SIG-M5 treated with dmso at 0.1 percent for 504 hours (cell line): ENCODE measurements at regions not wholly inside any gene's neighbourhood (a gene's known extent, or its start where the extent isn't known, plus 50 kb on each side); places are given as distances from the start of the nearest gene placed in this dataset.
A peak's percentile ranks its signal among the peaks of the same experiment; 100 is the strongest.

Source experiments
- DNase-seq: peaks from one replicate; lab custom pipeline; 2025; ENCODE audit not compliant: unreplicated experiment; lab: John Stamatoyannopoulos, UW

DNA sequence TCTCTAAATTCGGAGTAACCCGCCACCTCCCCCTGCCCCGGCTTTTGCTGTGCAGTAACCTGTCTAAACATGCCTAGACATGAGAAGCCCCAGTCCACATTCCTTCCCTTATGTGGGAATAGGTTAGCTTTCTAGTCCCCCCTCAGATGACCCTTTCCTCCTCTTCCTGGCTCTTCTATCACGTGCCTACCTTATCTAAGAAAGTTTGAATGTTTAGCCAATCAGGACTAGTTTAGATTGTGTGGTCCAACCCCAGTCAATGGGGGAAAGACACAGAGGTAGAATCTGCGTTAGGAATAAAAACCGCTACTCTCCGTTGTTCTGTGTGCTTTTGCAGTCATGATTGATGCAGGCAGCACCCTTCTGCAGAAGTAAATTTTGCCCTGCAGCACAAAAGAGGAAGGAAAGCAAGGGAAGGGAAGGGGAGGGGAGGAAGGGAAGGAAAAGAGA is 69.0 kb upstream of the CD93 start:
- DNase-seq: peak; percentile 88

DNA sequence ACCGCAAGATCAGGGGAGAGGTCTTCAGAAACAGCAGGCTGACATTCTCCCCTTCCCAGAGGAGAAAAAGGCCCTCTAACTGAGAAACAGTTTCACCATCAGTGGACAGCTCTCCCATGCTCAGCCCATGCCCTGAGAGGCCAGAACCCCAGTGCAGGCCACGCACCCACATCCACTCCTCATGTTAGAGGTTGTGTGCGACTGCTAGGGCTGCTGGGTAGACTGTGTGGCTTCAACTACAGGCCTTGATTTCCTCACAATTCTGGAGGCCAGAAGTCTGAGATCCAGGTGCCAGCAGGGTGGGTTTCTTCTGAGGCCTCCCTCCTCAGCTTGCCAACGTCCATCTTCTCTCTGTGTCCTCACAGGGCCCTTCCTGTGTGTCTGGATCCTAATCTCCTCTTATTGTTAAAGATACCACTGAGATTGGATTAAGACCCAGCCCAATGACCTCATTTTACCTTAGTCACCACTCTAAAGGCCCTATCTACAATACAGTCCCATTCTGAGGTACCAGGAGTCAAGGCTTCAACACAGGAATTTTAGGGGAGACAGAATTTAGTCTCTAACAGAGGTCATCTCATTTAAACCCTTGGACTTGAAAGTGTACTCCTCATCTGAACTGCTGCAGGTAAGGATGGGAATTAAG is 67.7 kb upstream of the CD93 start:
- DNase-seq: no peak

DNA sequence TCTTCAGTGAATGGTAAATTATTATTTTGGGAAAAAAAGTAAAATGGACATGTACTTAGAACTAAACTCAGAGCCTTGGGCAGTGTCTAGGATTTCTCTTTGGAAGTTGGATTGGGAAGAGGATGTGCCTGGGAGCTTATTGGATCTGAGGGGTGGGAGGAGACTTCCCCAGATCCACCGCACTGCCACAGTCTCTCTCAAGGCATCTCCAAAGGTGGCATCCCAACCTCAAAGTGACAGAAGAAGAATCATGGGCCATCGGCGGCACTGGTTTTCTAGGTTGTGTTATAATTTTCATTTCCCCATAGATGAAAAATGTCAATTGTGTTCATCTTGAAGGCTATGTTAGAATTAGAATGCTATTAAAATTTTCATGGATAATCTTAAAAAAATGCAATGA is 66.8 kb upstream of the CD93 start:
- DNase-seq: no peak

DNA sequence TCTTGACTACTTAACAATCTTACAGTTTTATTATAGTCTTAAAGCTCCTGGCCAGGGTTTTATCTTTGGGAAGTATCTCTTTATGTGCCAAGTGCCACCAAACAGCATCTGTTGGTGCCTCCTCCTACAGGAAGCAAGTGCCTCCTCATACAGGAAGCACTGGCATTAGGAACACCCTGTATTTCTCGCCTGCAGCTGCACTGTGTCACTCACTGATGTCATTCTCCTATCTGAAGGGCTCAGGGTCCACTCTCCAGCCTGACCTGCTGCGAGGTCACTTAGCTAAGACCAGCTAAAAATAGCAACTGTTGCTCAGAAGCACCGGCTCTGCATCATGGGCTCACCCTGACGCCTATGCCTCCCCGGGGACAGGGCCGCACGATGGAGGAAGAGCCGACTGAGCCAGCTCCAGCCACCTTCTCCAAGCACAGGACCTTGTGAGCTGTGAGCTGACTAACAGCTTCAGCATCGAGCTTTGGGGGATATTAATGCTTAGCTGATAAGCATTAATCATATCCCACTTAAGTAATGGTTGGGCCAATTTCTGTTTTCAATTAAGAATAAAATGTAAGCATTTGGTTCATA is 66.3 kb upstream of the CD93 start:
- no peak for DNase-seq

DNA sequence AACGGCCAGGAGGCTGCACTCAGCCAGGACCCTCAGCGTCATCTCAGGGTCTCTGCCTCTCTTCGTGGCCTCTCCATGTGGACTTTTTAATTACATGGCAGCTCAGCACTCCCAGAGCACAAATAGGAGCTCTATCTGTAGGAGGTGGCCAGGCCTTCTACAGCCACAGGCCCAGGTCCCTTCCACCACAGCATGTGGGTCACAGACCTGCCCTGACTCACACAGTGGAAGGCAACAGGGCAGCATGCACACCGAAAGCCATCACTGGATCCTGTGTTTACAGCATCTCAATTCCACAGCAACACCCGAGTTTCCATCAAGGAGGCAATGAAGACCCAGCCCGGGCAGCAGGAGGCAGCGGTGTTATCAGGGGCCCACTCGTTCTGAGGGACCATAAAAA is 65.8 kb upstream of the CD93 start:
- DNase-seq: no peak

DNA sequence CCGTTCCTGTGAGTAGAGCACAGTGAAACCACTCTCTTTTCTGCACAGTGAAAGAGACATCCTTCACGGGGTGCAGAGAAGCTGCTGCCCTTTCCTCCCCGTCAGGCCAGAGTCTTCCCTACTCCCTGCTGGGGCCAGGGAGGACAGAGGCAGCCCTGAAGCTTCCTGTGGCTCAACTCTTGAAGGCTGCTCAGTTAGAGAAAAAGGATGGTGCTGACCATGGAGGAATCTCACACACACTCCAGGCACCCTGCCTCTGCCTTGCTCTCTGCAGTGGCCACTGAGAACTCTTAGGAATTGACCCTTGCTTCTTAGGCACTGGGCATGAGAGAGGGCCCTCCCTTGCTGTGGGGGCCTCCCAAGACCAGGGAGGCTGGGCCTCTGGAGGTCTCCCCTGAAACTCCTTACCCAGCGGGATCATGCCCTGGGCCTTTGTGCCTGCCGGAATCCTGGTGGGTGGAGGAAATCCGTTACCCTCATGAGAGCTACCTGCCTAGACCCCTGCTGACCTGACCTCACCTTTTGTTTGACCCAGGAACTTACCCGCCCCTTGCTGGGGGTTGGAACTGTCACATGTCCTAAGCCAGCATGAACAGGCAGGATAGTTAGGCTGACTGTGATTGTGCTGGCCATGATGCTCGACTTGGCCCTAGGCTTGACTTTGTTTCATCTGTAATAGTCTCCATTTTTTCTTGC is 65.0 kb upstream of the CD93 start:
- DNase-seq: no peak

DNA sequence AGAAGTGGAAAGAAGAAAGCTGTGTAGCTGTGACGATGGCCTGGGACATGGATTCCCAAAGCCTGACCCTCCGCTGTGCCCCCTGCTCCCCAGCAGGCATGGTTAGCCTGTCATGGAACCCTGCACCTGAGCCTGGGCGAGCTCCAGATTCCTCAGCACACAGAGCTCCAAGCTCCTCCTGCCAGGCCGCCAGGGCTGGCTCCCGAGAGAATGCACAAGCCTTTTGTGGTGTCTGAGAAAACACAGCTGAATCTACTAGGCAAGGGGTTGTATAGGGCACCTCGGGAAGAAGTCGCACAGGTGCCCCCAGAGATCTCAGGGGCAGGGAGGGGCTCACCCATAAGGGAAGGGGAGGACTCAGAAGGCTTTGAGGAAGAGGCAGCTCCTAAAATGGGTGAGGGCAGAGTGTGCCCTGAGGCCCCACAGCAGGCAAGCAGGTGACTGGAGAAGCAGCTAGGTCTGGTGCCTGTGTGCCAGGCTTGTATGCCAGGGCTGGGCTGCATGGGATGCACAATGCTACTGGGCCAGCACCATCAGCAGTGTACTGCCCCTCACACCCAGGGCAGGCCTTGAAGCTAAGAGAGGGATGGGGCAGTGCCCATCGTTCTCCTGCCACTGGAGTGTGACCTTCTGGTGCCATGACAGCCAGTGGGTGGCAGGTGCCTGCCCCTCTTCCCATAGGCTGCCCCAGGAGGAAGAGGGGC is 64.3 kb upstream of the CD93 start:
- no peak for DNase-seq

- DNase-seq: no peak
These were observed 63.6 kb upstream of the CD93 start for GRCh38 chr20:23149623-23150279.

DNA sequence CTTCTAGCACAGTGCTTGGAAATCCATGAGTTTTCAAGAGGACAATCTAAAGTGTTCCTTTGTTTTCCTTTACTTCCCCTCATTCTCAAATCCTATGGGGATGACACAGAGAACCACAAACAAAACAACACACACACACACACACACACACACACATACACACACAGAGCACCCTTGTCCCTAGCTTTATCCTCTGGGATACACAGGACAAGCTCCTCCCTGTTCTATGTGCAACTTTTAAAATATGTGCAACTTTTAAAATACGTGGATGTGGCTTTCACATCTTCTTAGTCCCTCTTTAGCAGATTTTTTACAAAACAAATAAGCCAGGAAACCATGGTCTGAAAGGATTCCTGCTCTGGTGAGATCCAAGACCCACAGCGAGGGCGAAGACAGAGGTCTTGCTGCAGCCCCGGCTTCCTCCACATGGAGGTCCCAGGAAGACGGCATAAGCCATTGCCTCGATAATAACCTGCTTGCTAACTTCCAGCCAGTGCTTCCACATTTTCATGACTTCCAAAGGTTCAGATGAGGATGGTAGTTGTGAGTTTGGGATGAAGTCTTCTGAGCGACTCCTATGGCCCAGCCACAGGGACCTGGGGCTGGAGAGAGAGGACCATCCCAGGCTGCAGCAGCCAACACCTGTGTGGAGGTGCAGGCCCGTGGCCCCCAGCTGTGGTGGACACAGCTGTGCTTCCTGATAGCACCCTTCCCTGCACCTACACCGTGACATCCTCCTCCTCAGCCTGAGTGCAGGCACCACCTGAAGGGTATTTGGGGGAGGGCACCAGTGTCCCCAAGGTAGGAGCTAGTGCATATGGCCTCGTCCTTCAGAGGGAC is 62.8 kb upstream of the CD93 start:
- DNase-seq: no peak

DNA sequence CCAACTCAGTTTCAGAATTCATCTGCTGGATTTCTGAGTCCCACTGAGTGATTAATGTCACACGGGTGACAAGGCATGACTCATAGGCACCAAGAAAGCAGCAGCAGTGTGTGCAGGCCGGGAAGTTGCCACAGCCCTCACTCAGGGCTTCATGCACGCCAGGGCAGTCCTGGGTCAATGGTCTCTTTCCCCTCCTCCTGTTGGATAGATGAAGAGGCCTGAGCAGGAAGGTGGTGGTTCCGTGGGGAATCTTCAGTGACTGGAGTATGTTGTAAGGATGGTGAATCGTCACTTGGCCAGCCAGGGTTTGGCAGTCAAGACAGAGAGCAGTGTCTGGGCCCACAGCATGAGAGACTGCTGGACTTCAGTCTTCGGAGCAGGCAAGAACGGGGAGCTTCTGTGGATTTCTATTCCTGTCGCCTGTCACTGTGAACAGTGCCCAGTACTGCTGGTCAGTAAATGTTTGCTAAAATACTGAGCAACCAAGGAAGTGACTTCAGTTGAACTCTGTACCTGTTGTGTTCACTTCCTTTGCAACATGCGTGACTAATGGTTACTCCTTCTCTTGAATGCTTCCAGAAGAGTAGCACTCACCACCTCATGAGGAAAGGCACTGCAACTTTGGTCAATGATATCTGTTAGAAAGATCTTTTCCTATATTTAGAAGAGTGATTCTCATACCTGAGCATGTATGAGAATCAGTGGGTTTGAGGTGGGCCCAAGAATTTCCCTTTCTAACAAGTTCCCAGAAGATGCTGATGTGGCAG is 62.0 kb upstream of the CD93 start:
- peak; percentile 80 for DNase-seq

GRCh38 chr20:23147647-23147963 is 61.5 kb upstream of the CD93 start:
- DNase-seq: no peak

DNA sequence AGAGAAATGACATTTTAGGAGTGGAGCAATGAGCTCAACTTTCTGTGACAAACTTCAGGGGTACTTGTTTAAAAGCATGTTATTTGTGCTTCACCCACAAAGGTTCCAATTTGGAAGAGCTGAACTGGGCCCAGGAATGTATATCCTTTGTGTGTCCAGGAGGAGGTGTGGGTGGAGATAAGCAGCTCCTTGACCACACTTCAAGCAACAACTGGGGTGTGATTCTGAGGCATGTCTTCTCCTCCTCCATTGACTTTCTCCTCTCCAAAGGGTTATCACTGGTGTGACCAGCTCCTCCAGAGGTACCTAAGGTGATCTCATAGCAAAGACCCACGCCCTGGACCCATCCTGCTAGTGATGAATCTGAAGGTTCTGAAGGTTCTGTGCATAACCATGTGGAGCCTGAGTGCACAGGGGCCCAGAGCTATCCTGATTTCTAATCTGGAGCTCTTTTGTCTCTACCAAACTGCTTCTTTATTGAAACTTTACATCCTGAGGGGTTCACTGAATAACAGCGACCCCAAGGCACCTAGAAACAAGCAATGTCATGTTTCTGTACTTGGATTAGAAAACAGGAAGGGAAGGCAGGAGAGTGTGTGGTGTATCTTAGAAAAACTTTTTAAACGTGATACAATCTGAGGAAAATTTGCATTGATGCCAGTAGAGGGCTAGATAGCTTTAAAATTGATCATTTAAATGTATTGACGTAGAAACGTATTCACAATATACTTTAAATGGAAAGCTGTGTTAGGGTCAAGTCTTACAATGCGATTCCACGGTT is 60.9 kb upstream of the CD93 start:
- DNase-seq: peak; percentile 38

- DNase-seq: no peak
These were observed 60.1 kb upstream of the CD93 start for GRCh38 chr20:23146181-23146580.

- peak; percentile 25 for DNase-seq
These were observed 59.2 kb upstream of the CD93 start for GRCh38 chr20:23145281-23145700.

- DNase-seq: no peak
These were observed 58.7 kb upstream of the CD93 start for GRCh38 chr20:23144856-23145255.

DNA sequence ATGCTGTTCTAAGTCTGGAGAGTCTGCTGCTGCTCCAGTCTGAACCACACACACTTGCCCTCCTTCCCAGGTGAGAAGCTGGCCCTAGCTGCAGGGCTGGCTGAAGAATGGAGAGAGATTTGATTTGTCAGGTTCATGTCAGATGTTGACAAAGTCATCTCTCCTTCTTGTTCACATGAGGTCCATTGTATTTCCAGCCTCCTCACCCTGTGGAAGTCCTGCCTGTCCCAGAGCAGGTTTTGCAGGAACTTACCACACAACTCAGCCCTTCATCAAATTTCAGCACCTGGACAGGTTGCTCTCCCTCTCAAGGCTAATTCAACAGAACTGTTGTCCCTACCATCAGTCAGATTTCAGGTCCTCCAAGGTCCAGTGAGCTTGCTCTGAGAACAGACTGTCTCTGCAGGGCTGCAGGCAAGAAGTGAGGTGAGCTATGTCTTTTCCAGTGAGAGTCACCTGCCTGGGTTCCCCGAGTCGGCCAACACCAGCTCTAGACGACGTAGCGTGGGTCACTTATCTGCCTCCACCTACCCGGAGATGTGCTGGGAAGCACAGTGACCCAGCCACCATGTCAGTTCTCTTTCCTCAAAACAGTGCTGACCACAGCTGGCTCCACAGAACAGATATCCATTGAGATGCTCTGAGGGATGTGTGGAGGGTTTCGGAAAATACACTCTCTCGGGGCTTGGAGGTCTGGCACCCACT is 58.0 kb upstream of the CD93 start:
- peak; percentile 36 for DNase-seq

- peak; percentile 85 for DNase-seq
These were observed 57.0 kb upstream of the CD93 start for GRCh38 chr20:23143098-23143497.
